ENCODE measurements at regions not wholly inside any gene's neighbourhood (a gene's known extent, or its start where the extent isn't known, plus 50 kb on each side); places are given as distances from the start of the nearest gene placed in this dataset.

- TF ChIP-seq POLR2A (IDR thresholded peaks at IDR 0.05; ENCODE audit: control extremely low read depth in 1 of 2, low read depth in 2 of 2, low read length in 2 of 2) = no peak
- TF ChIP-seq RAD21 (IDR thresholded peaks at IDR 0.05 in 1 of 2, conservative IDR thresholded peaks at IDR 0.05 in 1 of 2; ENCODE audit: low read depth in 2 of 2, low read length in 2 of 2) = no peak
- no peak for TF ChIP-seq GTF2F1 (IDR thresholded peaks at IDR 0.05; ENCODE audit: borderline replicate concordance, low read depth, low read length)
- no peak for TF ChIP-seq TCF12 (IDR thresholded peaks at IDR 0.05; ENCODE audit: low read depth, low read length)
- no peak for TF ChIP-seq SIN3A (conservative IDR thresholded peaks at IDR 0.05 in 1 of 2, IDR thresholded peaks at IDR 0.05 in 1 of 2; ENCODE audit: low read depth in 1 of 2, low read length in 2 of 2)
- no peak for TF ChIP-seq CTCF (IDR thresholded peaks at IDR 0.05; ENCODE audit: control extremely low read depth in 1 of 3, insufficient read depth in 1 of 3, low read depth in 1 of 3, low read length in 3 of 3)
- no peak for TF ChIP-seq RNF2 (IDR thresholded peaks at IDR 0.05; ENCODE audit: borderline replicate concordance, low read depth, low read length, missing control alignments, poor library complexity, severe bottlenecking)
- TF ChIP-seq, protein P1, sequence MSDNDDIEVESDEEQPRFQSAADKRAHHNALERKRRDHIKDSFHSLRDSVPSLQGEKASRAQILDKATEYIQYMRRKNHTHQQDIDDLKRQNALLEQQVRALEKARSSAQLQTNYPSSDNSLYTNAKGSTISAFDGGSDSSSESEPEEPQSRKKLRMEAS (IDR thresholded peaks at IDR 0.05) = no peak
- TF ChIP-seq EP300 (IDR thresholded peaks at IDR 0.05; ENCODE audit: borderline replicate concordance in 1 of 2, low read depth in 2 of 2, low read length in 2 of 2) = no peak
- TF ChIP-seq KDM1A (IDR thresholded peaks at IDR 0.05; ENCODE audit: borderline replicate concordance, low read length) = no peak
- TF ChIP-seq YY1 (IDR thresholded peaks at IDR 0.05; ENCODE audit: low read depth, low read length) = no peak
- no peak for TF ChIP-seq ZNF274 (IDR thresholded peaks at IDR 0.05; ENCODE audit: borderline replicate concordance, extremely low read depth, low read length)
- no peak for TF ChIP-seq RXRA (IDR thresholded peaks at IDR 0.05; ENCODE audit: insufficient read depth, low read depth, low read length)
Observed at GRCh38 chr5:143614831-143615230, 197.1 kb upstream of the HMHB1 start.
